HEK293 (cell line): ENCODE measurements at regions not wholly inside any gene's neighbourhood (a gene's known extent, or its start where the extent isn't known, plus 50 kb on each side); places are given as distances from the start of the nearest gene placed in this dataset.

ENCODE experiments used
- ZNF274 ChIP-seq, 2 experiments: fragments of 200-500 bp in 1 of 2; fragments of 450-650 bp in 1 of 2; sonication (Bioruptor generic) in 1 of 2; formaldehyde crosslinking in 1 of 2; IDR thresholded peaks; 2 replicates each; pipeline versions ENCODE4 v1.5.1 to v1.6.1; 2014 to 2016; ENCODE audit warnings: borderline replicate concordance in 1 of 2, inconsistent platforms in 1 of 2, low read length in 1 of 2, missing biosample characterization in 1 of 2, missing genetic modification characterization in 1 of 2
- ZNF596 ChIP-seq: fragments of 450-650 bp; IDR thresholded peaks from 2 replicates; pipeline ENCODE4 v1.5.0; 2018; ENCODE audit warnings: missing biosample characterization, mild to moderate bottlenecking, missing genetic modification characterization, moderate library complexity

DNA sequence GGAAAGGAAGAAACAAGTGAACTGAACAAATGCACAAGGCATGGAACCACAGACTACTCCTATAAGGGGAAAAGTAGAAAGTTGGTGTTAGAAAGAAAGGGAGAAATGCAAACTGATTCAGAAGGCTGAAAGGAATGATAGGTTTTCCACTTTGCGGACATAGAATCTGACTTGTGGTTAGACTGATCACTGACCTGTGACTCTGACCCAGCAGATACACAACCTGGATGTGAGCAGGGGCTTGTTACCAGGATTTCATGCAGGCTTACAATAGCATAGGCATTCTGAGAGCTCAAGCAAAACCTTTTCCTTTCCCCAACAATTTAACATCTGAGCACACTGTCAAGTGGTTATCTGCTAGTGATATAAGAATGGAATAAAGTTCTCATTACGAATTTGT lies 237.0 kb upstream of the CDH20 start:
- TF ChIP-seq ZNF274 (IDR thresholded peaks at IDR 0.05; ENCODE audit: low read length) = no peak
- no peak for TF ChIP-seq ZNF274 (tag by site-specific recombination; IDR thresholded peaks at IDR 0.05; ENCODE audit: borderline replicate concordance)
- no peak for TF ChIP-seq ZNF596 (tag by site-specific recombination)
